Activated CD8-positive, alpha-beta memory T cell treated with anti-CD3 and anti-CD28 coated beads, Interleukin-2, amount 50 U/mL, for 24 hours (primary cell): ENCODE measurements at regions not wholly inside any gene's neighbourhood (a gene's known extent, or its start where the extent isn't known, plus 50 kb on each side); places are given as distances from the start of the nearest gene placed in this dataset.
"Not testable (repeated sequence)": the region's sequence is repeated elsewhere in the genome, so short reads cannot be mapped to it uniquely, and the experiment has no call there.

Source experiments
- DNase-seq: peaks from one replicate; pipeline ENCODE4 v3.0.0-alpha.2; 2020; ENCODE audit errors: extremely low read depth

DNA sequence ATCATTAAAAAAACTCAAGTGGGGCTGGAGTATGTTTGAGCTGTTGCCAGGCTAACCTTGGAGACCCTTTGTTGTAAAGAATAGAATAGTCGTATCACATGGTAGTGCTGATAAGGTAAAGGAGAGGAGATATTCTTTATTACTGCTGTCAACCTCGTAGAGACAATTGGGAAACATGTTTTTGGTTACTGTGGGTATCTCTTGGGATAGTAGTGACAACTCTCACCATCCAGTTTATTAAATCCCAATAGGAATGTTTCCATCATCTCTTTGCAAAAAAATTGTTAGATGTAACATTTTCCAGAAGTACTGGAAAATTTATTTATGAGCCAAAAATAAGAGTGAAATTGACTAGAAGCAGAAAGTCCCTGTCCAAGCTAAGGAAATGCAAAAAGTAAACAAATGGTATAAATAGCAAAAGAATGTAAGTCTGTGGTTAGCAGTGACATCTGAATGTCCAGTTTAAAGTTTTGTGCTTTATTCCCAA, 829.3 kb upstream of the CITED2 start:
- no peak for DNase-seq

DNA sequence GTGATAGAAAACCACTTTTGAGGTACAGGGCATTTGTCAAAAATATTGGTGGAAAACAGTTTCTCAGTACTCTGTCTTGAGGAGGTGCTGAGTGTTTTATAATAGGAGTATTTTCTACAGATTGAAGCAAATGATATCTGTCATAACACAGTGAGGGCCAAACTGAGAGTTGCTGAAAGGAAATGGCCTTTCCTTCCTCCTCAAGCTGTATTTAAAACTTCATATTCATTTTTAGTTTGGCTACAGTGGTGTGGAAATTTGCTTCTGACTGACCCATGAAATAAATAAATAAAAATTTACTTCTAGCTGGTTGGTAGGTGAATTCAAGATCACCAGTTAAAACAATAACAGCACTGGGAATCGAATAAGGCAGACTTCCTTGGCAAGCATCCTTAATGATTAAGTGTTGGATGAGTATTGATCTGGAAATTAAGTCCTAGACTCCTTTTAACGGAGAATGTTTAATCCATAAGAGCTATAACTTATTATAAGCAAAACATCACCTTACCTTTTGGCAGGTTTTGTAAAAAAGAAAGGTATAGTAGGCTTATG, 828.6 kb upstream of the CITED2 start:
- DNase-seq, result no peak

GRCh38 chr6:140201787-140202458, 827.5 kb upstream of the CITED2 start:
- no peak for DNase-seq

DNA sequence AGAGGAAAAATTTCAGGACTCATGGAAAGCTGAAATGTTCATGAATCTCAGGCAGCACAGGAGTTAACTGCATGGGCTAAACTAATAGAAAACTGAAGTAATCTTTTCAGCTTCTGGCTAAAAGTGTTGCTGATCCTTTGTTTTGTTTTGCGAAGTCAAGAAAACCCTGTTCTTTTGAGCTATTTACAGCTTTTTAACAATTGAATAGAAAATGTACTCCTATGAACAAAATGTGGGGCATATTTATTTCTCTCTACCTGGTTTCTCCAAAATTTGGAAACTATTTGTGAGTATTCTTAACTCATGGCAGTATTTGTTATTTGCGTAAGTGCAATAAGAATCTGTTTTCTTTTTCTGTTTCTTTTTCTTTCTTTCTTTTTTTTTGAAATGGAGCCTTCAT, 818.8 kb upstream of the CITED2 start:
- DNase-seq, result no peak

- no peak for DNase-seq
Observed at GRCh38 chr6:140192018-140192417, 817.6 kb upstream of the CITED2 start.

DNA sequence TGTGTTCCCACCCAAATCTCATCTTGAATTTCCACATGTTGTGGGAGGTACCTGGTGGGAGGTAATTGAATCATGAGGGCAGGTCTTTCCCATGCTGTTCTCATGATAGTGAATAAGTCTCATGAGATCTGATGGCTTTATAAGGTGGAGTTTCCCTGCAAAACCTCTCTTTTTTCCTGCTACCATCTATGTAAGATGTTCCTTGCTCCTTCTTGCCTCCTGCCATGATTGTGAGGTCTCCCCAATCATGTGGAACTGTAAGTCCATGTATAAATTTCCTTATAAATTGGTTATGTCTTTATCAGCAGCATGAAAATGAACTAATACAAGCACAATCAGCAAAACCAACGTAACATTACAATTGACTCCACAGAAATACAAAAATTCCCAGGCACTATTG, 814.8 kb upstream of the CITED2 start:
- not testable (repeated sequence) for DNase-seq

DNA sequence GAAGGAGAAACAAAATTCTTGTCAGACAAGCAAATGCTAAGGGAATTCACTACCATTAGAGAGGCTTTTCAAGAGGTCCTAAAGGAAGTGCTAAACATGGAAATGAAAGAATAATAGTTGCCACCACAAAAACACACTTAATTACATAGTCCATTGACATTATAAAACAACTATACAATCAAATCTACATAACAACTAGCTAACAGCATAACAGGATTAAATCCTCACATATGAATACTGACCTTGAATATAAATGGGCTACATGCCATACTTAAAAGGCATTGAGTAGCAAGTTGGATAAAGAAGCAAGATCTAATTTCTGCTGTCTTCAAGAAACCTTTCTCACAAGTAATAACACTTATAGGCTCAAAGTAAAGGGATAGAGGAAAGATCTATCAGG, 811.5 kb upstream of the CITED2 start:
- DNase-seq, result no peak

GRCh38 chr6:140183881-140184280, 809.4 kb upstream of the CITED2 start:
- no peak for DNase-seq

GRCh38 chr6:140182821-140183220, 808.4 kb upstream of the CITED2 start:
- DNase-seq, result no peak

DNA sequence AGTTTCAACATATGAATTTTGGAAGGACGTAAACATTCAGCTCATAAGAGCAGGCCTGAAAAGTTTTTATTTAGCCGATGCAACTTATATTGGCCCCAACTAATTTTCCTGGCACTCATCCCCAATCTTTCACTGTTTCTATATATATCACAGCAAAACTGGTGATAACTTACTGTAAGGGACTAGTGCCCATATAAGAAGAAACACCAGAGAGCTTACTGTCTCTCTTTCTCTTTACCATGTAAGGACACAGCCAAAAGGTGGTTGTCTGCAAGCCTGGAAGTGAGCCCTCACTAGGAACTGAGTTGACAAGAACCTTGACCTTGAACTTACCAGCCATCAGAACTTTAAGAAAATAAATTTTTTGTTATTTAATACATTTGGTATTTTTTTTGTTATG, 807.4 kb upstream of the CITED2 start:
- no peak for DNase-seq

DNA sequence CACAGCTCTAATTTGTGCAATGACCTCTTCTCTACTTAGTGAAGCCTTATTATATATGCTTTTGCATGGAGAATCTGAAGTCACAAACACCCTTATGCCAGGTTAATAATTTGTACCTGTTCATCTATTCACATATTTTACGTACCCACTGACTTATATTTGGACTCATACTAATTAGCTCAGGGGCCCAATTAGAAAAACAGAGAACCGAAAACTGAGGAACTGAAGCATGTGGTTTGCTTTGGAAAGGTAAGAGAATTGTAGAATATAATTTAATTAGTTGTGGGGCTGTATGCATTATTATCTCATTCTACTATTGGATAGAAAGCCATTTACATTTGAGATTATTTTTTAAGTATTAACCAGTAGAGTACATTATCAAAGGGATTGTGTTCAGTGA, 805.9 kb upstream of the CITED2 start:
- DNase-seq, result no peak

- no peak for DNase-seq
Observed at GRCh38 chr6:140178935-140179334, 804.5 kb upstream of the CITED2 start.

DNA sequence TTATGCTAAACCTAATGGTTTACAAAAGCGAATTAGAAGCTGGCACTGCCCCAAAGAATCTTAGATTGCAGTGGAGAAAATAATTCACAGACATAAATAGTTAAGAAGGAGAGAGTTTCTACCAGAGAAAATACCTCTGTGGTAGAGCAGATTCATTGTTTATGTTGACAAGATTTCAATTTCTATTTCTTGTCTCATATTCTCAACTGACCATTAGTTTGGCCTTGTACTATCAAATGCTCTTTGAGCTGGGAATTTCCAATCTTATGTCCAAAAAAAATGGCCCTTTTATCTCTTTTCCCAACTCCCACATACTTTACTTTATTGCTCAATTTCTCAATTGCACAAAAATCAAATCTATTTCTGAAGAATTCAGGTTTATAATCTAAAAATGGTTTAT, 804.1 kb upstream of the CITED2 start:
- DNase-seq, result no peak

DNA sequence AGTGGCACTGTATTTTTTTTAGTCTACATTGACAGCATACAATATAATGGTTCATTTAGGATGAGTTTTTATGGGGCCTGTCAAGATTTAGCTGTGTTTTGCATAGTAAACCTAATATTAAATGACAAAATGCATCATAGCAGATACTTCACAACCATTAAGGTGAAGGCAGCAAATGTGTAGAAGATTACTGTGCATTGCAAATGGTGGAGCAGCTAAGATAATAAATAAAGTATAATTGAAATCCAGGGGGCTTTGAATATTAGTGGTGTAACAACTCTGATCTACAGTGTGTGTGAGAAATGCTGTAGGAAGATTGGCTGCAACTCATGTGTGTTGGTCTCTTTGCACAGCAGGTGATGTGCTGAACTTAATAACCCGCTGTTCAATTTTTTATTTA, 801.9 kb upstream of the CITED2 start:
- DNase-seq, result no peak

- no peak for DNase-seq
Observed at GRCh38 chr6:140175486-140175885, 801.0 kb upstream of the CITED2 start.

- no peak for DNase-seq
Observed at GRCh38 chr6:140174524-140174923, 800.1 kb upstream of the CITED2 start.

DNA sequence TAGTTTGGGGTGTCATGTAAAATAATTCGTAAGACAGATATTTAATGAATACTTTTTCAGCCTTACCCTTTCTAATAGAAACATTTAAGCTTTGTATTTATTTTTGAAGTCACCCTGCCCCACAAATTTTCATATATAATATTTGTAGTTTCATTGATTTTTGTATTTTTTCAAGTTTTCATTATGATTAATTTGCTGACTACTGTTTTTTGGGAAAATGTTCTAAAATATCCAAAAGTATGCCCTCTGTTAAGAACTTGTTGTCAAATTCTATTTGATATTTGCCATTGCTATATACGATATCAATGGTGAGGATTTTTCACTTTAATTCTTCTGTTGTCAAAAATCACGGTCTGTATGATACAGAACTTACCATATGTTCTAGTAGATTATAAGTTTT, 793.9 kb upstream of the CITED2 start:
- DNase-seq, result no peak

- DNase-seq, result no peak
Observed at GRCh38 chr6:140160909-140161308, 786.5 kb upstream of the CITED2 start.

DNA sequence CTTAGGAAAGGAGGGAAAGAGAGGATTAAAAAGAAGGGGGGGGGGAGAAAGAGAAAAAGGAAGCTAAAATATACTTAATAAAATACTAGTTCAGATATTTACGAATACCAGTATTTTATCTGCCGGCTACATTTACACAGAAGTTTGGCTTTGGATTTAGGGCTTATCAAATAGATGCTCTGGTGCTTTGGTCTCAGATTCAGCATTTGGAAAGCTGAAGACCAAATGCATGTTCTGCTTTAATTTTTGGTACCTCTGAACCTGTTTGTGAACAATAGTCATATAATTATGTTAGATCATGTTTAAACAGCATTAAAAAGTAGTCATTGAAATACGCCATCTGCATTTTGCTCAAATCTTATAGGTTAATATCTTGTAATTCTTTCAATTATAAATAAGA, 786.0 kb upstream of the CITED2 start:
- DNase-seq, result no peak

GRCh38 chr6:140156131-140156530, 781.7 kb upstream of the CITED2 start:
- DNase-seq, result no peak

- DNase-seq, result no peak
Observed at GRCh38 chr6:140155451-140156126, 781.1 kb upstream of the CITED2 start.

- no peak for DNase-seq
Observed at GRCh38 chr6:140153703-140154102, 779.3 kb upstream of the CITED2 start.
